Spleen (tissue), 7 donors: ENCODE measurements at regions not wholly inside any gene's neighbourhood (a gene's known extent, or its start where the extent isn't known, plus 50 kb on each side); places are given as distances from the start of the nearest gene placed in this dataset.

Experiments used
- CTCF ChIP-seq, 11 experiments: fragments of 200-600 bp in 7 of 11; fragments of 450-650 bp in 4 of 11; sonication (generic) in 4 of 11; IDR thresholded peaks in 8 of 11; conservative IDR thresholded peaks in 3 of 11; 1 replicate in 7 of 11; 2 replicates in 4 of 11; pipeline versions ENCODE4 v1.4.0 to v1.8.0; 2016 to 2021; ENCODE audit warnings: antibody characterized with exemption in 11 of 11, inconsistent platforms in 4 of 11, mild to moderate bottlenecking in 1 of 11
- POLR2A ChIP-seq, 3 donors: fragments of 450-650 bp; IDR thresholded peaks; one replicate each; pipeline ENCODE4 v1.5.1; 2017; ENCODE audit warnings: antibody characterized with exemption in 3 of 3, mild to moderate bottlenecking in 1 of 3
- donor health status: DM: no; HTN: no; CAD: no; lungs with moderate emphysema.
- donor health status: DM: no; HTN: no; CAD: no.
- donor health status: DM: no; HTN: no; CAD: no.

DNA sequence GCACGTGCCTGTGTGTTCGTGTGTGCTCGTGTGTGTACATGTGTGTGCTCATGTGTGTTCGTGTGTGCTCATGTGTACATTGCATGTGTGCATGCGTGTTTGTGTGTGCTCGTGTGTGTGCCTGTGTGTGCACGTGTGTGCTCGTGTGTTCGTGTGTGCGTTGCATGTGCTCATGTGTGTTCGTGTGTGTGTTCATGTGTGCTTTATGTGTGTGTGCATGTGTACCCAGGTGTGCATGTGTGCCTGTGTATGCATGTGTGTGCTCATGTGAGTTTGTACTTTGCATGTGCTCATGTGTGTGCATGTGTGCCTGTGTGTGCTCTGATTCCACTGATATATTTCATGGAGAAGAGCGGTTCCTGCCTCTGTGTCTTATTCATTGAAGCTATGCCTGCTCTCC, 265.5 kb downstream of the FOXL1 start:
- no peak for TF ChIP-seq CTCF (IDR thresholded peaks at IDR 0.05 in 8 of 11, conservative IDR thresholded peaks at IDR 0.05 in 3 of 11)
- TF ChIP-seq POLR2A (IDR thresholded peaks at IDR 0.05), result no peak
